GM12873 (cell line): ENCODE measurements at regions not wholly inside any gene's neighbourhood (a gene's known extent, or its start where the extent isn't known, plus 50 kb on each side); places are given as distances from the start of the nearest gene placed in this dataset.

ENCODE experiments used
- CTCF ChIP-seq: IDR thresholded peaks from 2 replicates; pipeline ENCODE4 v1.5.1; 2012; ENCODE audit warnings: low read depth, mild to moderate bottlenecking, moderate library complexity, low read length, control low read depth; ENCODE audit not compliant: insufficient read depth; ENCODE audit errors: missing control alignments

DNA sequence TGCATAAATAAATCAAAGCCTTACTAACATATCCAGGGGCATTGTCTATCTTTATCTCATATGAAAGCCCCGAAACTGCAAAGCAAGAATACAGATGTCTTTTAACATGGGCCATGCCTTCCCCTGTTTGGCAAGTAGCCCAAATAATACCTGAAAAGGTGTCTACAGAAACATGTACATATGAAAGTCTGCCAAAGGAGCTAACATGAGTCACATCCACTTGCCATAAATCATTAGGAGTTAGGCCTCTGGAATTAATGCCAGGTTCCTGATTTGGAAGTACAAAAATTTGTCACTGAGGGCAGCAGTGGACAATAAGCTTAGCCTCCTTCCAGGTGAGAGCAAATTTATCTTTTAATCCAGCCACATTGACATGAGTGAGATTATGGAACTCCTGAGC, 85.5 kb upstream of the PGR start:
- no peak for TF ChIP-seq CTCF

GRCh38 chr11:101211407-101211975, 81.9 kb upstream of the PGR start:
- no peak for TF ChIP-seq CTCF

GRCh38 chr11:101202614-101203013, 73.0 kb upstream of the PGR start:
- TF ChIP-seq CTCF, result no peak

DNA sequence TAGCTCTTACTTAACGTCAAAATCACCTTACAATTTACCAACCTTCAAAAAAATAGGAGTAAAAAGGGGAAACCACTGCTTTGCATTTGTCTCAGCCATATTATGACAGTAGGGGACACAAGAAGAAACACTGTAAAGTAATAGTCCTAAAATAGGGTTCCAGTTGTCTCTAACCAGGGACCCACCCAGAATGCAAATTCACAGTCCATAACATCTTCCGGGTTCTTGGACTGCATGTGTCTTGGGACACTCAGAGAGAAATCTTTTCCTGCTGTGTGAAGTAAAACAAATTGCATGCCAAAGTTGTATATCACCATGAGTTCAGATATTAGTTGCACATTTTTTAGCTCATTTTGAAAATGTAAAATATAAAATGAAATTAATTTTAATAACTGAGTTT, 69.8 kb upstream of the PGR start:
- no peak for TF ChIP-seq CTCF

GRCh38 chr11:101195294-101195693, 65.7 kb upstream of the PGR start:
- no peak for TF ChIP-seq CTCF

- no peak for TF ChIP-seq CTCF
Observed at GRCh38 chr11:101188801-101189200, 59.2 kb upstream of the PGR start.

DNA sequence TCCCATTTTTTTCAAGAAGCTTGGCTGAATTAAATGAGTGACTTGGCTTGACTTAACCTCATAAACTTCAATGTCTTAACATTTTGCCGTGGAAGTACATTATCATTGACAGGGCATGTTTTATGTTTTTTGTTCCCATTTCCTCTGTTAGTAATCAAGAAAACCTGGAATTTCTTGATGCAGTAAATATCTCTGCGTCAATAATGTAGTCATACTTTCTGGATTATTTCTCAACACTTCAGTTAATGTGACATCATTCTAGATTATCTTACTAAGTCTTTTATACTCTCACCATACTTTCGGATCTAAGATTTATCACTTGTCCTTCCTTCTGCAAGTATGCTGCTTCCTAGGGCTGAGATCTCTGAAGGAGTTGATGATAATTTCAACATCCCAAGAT, 58.6 kb upstream of the PGR start:
- TF ChIP-seq CTCF, result no peak
